IPS-18a (cell line): ENCODE measurements at regions not wholly inside any gene's neighbourhood (a gene's known extent, or its start where the extent isn't known, plus 50 kb on each side); places are given as distances from the start of the nearest gene placed in this dataset.

Experiments
- H3K27ac ChIP-seq: one replicate; pipeline ENCODE4 v1.5.1; 2013; ENCODE audit warnings: low read length
- H3K27me3 ChIP-seq: one replicate; pipeline ENCODE4 v1.6.1; 2013; ENCODE audit warnings: mild to moderate bottlenecking, low read length; ENCODE audit not compliant: control insufficient read depth, insufficient read depth
- H3K36me3 ChIP-seq: one replicate; pipeline ENCODE4 v1.6.1; 2013; ENCODE audit warnings: low read depth, low read length; ENCODE audit not compliant: control insufficient read depth
- H3K4me1 ChIP-seq: one replicate; pipeline ENCODE4 v1.6.1; 2013; ENCODE audit warnings: low read depth, low read length; ENCODE audit not compliant: control insufficient read depth
- H3K4me3 ChIP-seq: one replicate; pipeline ENCODE4 v1.5.1; 2013; ENCODE audit warnings: low read length
- H3K9ac ChIP-seq: one replicate; pipeline ENCODE4 v1.6.1; 2013; ENCODE audit warnings: mild to moderate bottlenecking, low read length, moderate library complexity
- H3K9me3 ChIP-seq: one replicate; pipeline ENCODE4 v1.6.1; 2013; ENCODE audit warnings: low read depth, low read length; ENCODE audit not compliant: control insufficient read depth

DNA sequence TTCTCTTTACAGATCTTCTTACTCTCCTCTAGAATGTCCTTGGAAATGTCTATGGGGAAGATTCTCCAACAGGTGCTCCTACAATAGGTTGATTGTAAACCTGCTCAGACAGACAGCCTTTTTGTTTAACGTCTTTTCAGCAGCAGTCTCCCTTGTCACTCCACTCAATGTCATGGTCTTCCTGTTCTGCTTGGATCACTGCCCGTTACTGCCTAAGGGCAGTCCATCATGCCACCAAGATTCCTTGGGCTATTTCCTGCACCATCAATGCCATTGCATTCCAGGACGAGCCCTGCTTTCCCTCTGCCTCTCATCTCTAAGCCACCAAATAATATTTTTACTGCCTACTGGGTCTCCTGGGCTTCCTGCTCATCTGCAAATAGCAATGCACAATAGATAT lies 97.4 kb upstream of the GALNT5 start:
- Histone ChIP-seq H3K27ac (no peak overlapping the region), H3K4me3 (no peak overlapping the region), H3K4me1 (no peaks in the 10 kb centered on the region), H3K9me3 (no peaks in the 10 kb centered on the region), H3K36me3 (no peaks in the 10 kb centered on the region), H3K9ac (no peak overlapping the region), H3K27me3 (no peaks in the 10 kb centered on the region)

DNA sequence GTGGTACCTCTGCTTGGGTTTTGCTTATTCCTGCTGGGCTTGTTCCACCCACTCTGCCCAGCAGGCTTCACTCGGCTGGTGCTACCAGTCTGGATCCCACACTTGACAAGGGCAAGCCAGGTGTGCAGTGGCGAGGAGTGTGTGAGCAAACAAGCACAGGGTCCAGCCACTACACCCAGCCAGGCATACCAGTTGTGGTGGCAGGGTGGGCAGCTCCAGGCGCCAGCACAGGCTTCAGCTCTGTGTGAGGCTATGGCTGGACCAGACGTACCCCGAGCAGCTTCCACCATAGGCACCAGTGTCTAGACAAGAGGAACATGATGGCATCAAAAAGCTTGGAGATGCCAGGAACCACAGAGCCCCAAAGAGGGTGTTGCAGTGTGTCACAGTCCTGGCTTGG lies 93.1 kb upstream of the GALNT5 start:
- no peak overlapping the region for H3K9ac ChIP-seq
- no peak overlapping the region for H3K4me3 ChIP-seq
- no peaks in the 10 kb centered on the region for H3K36me3 ChIP-seq
- H3K27me3 ChIP-seq = no peaks in the 10 kb centered on the region
- no peaks in the 10 kb centered on the region for H3K4me1 ChIP-seq
- no peak overlapping the region for H3K27ac ChIP-seq
- H3K9me3 ChIP-seq = no peaks in the 10 kb centered on the region

DNA sequence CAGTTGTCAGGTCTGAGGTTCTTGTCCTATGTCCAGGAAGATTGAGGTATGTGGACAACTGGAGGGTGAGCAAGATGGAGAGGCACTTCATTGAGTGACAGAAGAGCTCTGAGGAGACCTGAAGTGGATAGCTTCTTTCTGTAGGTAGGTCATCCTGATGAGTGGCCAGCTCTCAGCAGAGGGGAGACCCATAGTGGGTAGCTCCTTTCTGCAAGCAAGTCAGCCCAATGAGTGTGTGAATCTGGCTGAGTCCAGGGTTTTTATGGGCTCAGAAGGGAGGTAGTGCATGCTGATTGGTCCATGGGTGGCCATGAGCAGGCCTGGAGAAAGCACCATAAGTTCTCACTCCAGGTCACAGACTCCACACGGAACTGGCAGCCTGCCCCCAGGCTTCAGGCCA lies 92.6 kb upstream of the GALNT5 start:
- no peak overlapping the region for H3K27ac ChIP-seq
- H3K4me3 ChIP-seq = no peak overlapping the region
- H3K4me1 ChIP-seq = no peaks in the 10 kb centered on the region
- H3K9me3 ChIP-seq = no peaks in the 10 kb centered on the region
- no peak overlapping the region for H3K9ac ChIP-seq
- no peaks in the 10 kb centered on the region for H3K36me3 ChIP-seq
- H3K27me3 ChIP-seq = no peaks in the 10 kb centered on the region

DNA sequence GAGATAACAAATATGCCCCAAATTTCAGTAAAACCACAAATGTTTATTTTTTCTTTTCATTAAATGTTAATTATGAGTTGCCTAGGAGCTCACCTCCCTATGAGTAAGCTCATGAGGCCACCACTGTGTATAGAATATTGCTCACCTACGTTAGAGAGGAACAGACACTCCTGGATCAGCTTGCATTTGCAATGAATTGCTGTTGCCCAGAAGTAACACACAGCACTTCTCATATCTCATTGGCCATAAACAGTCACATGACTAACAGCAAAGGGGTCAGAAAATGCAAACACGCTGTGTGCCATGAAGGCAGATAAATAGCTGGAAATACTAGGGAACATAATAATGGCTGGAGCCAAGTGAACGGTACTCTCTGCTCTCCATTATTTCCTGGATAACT lies 89.0 kb upstream of the GALNT5 start:
- H3K27me3 ChIP-seq = no peaks in the 10 kb centered on the region
- H3K4me3 ChIP-seq = no peak overlapping the region
- H3K4me1 ChIP-seq = no peaks in the 10 kb centered on the region
- H3K9ac ChIP-seq = no peak overlapping the region
- H3K36me3 ChIP-seq = no peaks in the 10 kb centered on the region
- H3K9me3 ChIP-seq = no peaks in the 10 kb centered on the region
- no peak overlapping the region for H3K27ac ChIP-seq

DNA sequence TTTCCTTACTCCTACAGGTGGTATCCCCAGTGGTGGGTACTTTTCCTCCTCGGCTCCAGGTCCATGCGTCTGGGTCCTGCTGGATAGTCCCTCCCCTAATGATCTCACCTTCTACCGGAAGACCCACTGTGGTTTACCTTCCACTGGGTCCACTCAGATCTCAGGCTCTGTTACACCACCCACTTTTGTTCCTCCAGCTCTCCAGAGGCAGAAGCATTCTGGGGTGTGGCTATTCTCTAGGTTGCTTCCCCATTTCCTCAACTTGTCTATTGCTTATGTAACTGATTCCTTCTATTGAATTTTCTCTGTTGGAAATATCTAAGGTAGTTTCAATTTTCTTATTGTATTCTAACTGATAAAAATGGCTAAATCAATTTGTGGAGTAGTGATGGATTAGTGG lies 87.6 kb upstream of the GALNT5 start:
- H3K27me3 ChIP-seq = no peaks in the 10 kb centered on the region
- H3K27ac ChIP-seq = no peak overlapping the region

DNA sequence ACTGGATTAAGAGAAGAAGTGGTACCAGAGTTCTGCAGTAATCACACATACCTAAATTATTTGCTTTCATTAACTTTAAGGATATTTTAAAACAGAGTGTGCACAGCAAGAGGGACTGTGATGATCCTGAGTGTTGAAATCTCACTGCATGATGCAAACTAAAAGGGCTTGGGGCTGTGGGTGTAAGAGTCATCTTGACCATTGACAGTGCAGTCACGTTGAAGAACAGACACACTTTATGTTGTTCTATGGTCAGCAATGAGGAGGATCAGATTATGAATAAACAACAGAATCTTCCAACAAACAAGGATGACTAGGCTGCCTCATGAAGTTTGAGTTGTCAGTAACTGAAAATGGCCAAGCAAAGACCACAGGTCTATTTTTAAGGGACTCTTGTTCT lies 87.2 kb upstream of the GALNT5 start:
- H3K9ac ChIP-seq = no peak overlapping the region
- no peaks in the 10 kb centered on the region for H3K36me3 ChIP-seq
- H3K27ac ChIP-seq = no peak overlapping the region
- H3K9me3 ChIP-seq = no peaks in the 10 kb centered on the region
- H3K4me1 ChIP-seq = no peaks in the 10 kb centered on the region
- H3K4me3 ChIP-seq = no peak overlapping the region
- no peaks in the 10 kb centered on the region for H3K27me3 ChIP-seq

More for the DNA sequence above, 87.6 kb upstream of the GALNT5 start:
- Histone ChIP-seq H3K36me3 (no peaks in the 10 kb centered on the region), H3K4me3 (no peak overlapping the region), H3K4me1 (no peaks in the 10 kb centered on the region), H3K9ac (no peak overlapping the region), H3K9me3 (no peaks in the 10 kb centered on the region)

DNA sequence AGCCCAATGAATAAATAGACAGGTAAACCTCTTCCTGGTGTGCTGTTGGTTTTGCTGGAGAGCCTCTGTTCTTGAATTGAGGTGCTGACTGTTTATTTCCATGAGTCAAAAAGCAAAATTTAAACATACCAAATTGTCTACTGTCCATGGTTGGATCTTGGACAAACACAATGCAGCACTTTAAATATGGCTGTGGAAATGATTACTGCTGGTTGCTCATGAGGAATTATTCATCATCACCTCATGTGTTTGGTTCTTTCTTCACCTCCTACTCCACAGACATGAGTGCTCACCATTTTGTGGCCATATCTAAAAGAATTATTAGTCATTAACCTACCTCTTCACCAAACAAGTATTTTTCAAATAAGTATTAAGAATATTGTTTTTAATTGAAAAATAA lies 85.3 kb upstream of the GALNT5 start:
- H3K4me3 ChIP-seq = no peak overlapping the region
- H3K27ac ChIP-seq = no peak overlapping the region
- no peaks in the 10 kb centered on the region for H3K4me1 ChIP-seq
- no peaks in the 10 kb centered on the region for H3K9me3 ChIP-seq
- H3K27me3 ChIP-seq = no peaks in the 10 kb centered on the region
- H3K36me3 ChIP-seq = no peaks in the 10 kb centered on the region
- H3K9ac ChIP-seq = no peak overlapping the region

DNA sequence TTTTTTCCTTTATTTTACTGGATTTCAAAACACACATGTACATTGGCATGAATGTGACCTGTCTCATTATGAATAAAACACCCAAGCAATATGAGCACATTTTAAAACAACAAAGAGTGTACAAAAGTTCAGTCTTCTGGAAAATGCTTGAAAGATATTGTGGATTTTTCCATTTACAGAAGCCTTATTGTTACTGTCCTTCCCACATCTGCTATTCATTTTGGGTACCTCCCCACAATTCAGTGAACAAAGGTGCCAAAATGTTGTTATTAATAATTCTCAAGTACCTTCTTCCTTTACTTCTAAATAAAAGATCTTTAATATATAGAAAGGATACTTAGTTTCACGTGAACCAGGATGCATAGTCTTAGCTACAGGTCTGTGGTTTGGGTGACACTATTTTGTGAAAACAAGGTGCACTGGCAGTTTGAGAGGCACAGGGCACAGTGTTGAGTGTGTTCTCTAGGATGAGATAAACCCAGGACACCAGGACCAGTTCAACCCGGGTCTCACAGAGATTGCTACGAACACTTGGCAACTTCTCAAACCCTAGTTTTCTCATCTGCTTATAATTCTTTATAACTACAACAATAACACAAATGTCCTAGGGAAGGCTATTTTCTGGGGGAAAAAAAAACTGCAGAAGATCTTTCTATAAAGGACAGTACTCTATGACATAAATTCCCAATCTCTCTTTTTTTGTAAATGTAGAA lies 84.5 kb upstream of the GALNT5 start:
- Histone ChIP-seq H3K4me1 (no peaks in the 10 kb centered on the region), H3K27ac (no peak overlapping the region), H3K4me3 (no peak overlapping the region), H3K36me3 (no peaks in the 10 kb centered on the region), H3K9ac (no peak overlapping the region), H3K27me3 (no peaks in the 10 kb centered on the region), H3K9me3 (no peaks in the 10 kb centered on the region)

DNA sequence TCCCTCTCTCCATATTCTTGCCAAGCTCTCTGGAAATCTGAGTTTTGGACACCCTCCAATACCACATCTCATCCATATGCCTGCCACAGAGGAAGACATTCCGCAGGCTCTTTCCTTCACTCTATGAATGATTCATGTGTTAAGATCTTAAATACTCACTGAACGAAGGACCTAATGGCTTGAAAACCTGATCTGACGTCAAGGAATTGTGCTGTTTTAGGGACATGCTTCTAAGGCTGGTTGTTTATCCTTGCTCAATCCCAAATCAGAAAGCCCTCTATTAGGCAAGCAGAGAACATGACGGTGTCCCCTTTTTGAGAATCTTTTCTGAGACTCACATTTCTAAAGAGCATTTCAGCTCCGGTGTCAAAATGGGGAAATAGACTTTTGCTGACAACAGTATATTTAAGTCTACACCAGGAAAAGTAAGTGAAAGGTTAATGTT lies 83.7 kb upstream of the GALNT5 start:
- H3K9me3 ChIP-seq = no peaks in the 10 kb centered on the region
- H3K27me3 ChIP-seq = no peaks in the 10 kb centered on the region
- H3K36me3 ChIP-seq = no peaks in the 10 kb centered on the region
- no peaks in the 10 kb centered on the region for H3K4me1 ChIP-seq
- no peak overlapping the region for H3K4me3 ChIP-seq
- H3K9ac ChIP-seq = no peak overlapping the region
- no peak overlapping the region for H3K27ac ChIP-seq

DNA sequence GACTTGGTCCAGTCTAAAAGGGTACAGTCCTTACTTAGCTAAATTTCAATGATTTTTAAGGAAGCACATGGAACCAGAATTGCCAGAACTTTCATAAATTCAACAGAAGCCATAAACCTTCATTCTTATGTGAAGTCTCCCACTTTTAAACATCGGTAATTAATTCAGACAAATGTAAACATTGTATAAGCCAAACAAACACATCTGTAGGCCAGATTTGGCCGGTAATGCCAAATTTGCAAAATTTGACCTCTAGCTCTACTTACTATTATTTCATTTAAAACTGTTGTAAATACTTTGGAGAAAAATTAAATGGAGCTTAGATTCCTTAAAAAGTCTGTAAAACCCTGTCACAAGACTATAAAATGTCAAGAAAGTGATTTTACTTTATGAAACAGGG lies 83.2 kb upstream of the GALNT5 start:
- no peaks in the 10 kb centered on the region for H3K9me3 ChIP-seq
- no peak overlapping the region for H3K27ac ChIP-seq
- H3K4me1 ChIP-seq = no peaks in the 10 kb centered on the region
- no peaks in the 10 kb centered on the region for H3K36me3 ChIP-seq
- no peak overlapping the region for H3K4me3 ChIP-seq
- no peaks in the 10 kb centered on the region for H3K27me3 ChIP-seq
- H3K9ac ChIP-seq = no peak overlapping the region

DNA sequence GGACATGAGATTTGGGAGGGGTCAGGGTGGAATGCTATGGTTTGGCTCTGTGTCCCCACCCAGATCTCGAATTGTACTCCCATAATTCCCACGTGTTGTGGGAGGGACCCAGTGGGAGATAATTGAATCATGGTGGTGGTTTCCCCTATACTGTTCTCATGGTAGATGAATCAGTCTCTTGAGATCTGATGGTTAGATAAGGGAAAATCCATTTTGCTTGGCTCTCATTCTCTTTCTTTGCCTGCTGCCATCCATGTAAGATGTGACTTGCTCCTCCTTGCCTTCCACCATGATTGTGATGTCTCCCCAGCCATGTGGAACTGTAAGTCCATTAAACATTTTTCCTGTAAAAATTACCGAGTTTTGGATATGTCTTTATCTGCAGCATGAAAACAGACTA lies 80.9 kb upstream of the GALNT5 start:
- H3K27me3 ChIP-seq = no peaks in the 10 kb centered on the region
- no peaks in the 10 kb centered on the region for H3K36me3 ChIP-seq

DNA sequence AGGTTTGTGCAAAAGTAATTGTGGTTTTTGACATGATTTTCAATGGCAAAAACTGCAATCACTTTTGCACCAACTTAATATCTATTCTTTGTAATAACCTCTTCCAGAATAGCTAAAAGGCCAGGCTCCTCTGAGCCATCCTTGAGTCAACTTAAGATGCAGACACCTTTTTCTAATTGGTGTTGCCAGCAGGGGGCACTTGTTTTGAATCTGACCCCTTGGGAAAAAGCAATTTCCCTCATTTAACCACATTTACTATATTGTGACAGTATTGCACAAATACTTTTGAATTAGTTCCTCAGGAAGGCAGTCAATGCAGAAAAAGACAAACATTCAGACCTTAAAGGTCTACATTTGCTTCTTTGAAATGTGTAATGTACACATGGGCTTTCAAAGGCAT lies 78.6 kb upstream of the GALNT5 start:
- no peaks in the 10 kb centered on the region for H3K36me3 ChIP-seq
- H3K4me3 ChIP-seq = no peak overlapping the region
- H3K27me3 ChIP-seq = no peaks in the 10 kb centered on the region
- no peaks in the 10 kb centered on the region for H3K9me3 ChIP-seq
- H3K27ac ChIP-seq = no peak overlapping the region
- no peaks in the 10 kb centered on the region for H3K4me1 ChIP-seq
- no peak overlapping the region for H3K9ac ChIP-seq

More for the DNA sequence above, 80.9 kb upstream of the GALNT5 start:
- H3K4me3 ChIP-seq = no peak overlapping the region
- no peak overlapping the region for H3K27ac ChIP-seq
- no peaks in the 10 kb centered on the region for H3K4me1 ChIP-seq
- H3K9me3 ChIP-seq = no peaks in the 10 kb centered on the region
- H3K9ac ChIP-seq = no peak overlapping the region
